ENCODE measurements at regions not wholly inside any gene's neighbourhood (a gene's known extent, or its start where the extent isn't known, plus 50 kb on each side); places are given as distances from the start of the nearest gene placed in this dataset.

- peaks cover 17 to 18% of the 10 kb centered on the region in 2 experiments for H3K9me3 Mint-ChIP-seq
- Histone ChIP-seq H3K4ac (ENCODE audit: low read depth, low read length) (no peak overlapping the region), H4K8ac (replicated peaks; ENCODE audit: insufficient read length, low read depth, low read length) (no peak overlapping the region), H3K4me2 (ENCODE audit: insufficient read depth, insufficient read length, low read length) (no peak overlapping the region), H2AK5ac (ENCODE audit: insufficient read length, low read length) (no peak overlapping the region), H3T11ph (ENCODE audit: low read length) (no peak overlapping the region), H2AFZ (ENCODE audit: low read length) (no peak overlapping the region), H2BK5ac (ENCODE audit: insufficient read length, low read length) (no peak overlapping the region), H3K18ac (ENCODE audit: insufficient read length, low read depth, low read length) (no peak overlapping the region), H3K27me3 (ENCODE audit: insufficient read depth, low read length) (no peaks in the 10 kb centered on the region), H4K91ac (ENCODE audit: insufficient read length, low read depth, low read length) (no peak overlapping the region), H3K9me3 (ENCODE audit: control insufficient read depth, low read depth, low read length) (peaks cover 6% of the 10 kb centered on the region), H3K4me1 (ENCODE audit: insufficient read depth, low read length) (peaks cover 6% of the 10 kb centered on the region; the same call in 1 of the 2 replicates), H3K27ac (ENCODE audit: insufficient read length, low read depth, low read length) (no peak overlapping the region), H2BK120ac (ENCODE audit: low read depth, low read length, poor library complexity, severe bottlenecking) (no peak overlapping the region), H2BK15ac (ENCODE audit: low read depth, low read length) (no peak overlapping the region), H3K79me1 (ENCODE audit: insufficient read depth, low read depth, low read length, poor library complexity, severe bottlenecking) (no peaks in the 10 kb centered on the region), H3K79me2 (ENCODE audit: insufficient read depth, low read length) (no peaks in the 10 kb centered on the region), H4K20me1 (ENCODE audit: control insufficient read depth, insufficient read depth, insufficient read length) (no peaks in the 10 kb centered on the region), H4K5ac (ENCODE audit: insufficient read length, low read depth, low read length) (no peak overlapping the region), H3K9ac (ENCODE audit: extremely low read depth, insufficient read length, low read length) (no peak overlapping the region), H3K23me2 (ENCODE audit: insufficient read length, low read depth, low read length, poor library complexity, severe bottlenecking) (no peaks in the 10 kb centered on the region), H3K14ac (ENCODE audit: insufficient read depth, low read length) (no peak overlapping the region), H2BK20ac (ENCODE audit: low read depth, low read length, poor library complexity, severe bottlenecking) (no peak overlapping the region), H2BK12ac (ENCODE audit: insufficient read length, low read depth, low read length) (no peak overlapping the region), H3K23ac (ENCODE audit: insufficient read length, low read depth, low read length) (no peak overlapping the region), H3K56ac (ENCODE audit: insufficient read length, low read depth, low read length) (no peak overlapping the region)
- TF ChIP-seq, protein P1, sequence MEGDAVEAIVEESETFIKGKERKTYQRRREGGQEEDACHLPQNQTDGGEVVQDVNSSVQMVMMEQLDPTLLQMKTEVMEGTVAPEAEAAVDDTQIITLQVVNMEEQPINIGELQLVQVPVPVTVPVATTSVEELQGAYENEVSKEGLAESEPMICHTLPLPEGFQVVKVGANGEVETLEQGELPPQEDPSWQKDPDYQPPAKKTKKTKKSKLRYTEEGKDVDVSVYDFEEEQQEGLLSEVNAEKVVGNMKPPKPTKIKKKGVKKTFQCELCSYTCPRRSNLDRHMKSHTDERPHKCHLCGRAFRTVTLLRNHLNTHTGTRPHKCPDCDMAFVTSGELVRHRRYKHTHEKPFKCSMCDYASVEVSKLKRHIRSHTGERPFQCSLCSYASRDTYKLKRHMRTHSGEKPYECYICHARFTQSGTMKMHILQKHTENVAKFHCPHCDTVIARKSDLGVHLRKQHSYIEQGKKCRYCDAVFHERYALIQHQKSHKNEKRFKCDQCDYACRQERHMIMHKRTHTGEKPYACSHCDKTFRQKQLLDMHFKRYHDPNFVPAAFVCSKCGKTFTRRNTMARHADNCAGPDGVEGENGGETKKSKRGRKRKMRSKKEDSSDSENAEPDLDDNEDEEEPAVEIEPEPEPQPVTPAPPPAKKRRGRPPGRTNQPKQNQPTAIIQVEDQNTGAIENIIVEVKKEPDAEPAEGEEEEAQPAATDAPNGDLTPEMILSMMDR (conservative IDR thresholded peaks at IDR 0.05), result no peak
- peaks cover 9 to 13% (median 13%) of the 10 kb centered on the region in 3 experiments; a peak in 6 of 7 replicates for H3K36me3 Mint-ChIP-seq (ENCODE audit: insufficient read depth in 1 of 3, low read depth in 3 of 3)
- WGBS (ENCODE audit: extremely low coverage, insufficient read length, low lambda C conversion rate), result no CpG with 5 or more reads among the region's 4 CpGs
- H3K4me1 Mint-ChIP-seq, result peaks cover 0 to 12% of the 10 kb centered on the region in 2 experiments; a peak in 2 of 4 replicates
- H3K27me3 Mint-ChIP-seq (ENCODE audit: low read depth), result peaks cover 5% of the 10 kb centered on the region; the same call in 1 of the 2 replicates
- H3K27ac Mint-ChIP-seq, result no peak overlapping the region
- no peak overlapping the region for H3K4me3 Mint-ChIP-seq
- DNase-seq, result no peak
Observed at GRCh38 chr1:112061901-112062320, 72.4 kb upstream of the KCND3 start.

Measured in H9 (cell line).